A549 (cell line): ENCODE measurements at regions not wholly inside any gene's neighbourhood (a gene's known extent, or its start where the extent isn't known, plus 50 kb on each side); places are given as distances from the start of the nearest gene placed in this dataset.

ENCODE experiments used
- ATAC-seq, 2 experiments: fragments of 200-7000 bp in 1 of 2; fragments of >200 bp in 1 of 2; cut with Nextera tagmentation in 1 of 2; cut with Tn5 transposase in 1 of 2; 3 replicates each; pipeline versions ENCODE4 v1.8.0 to v1.9.1; 2018 to 2020; ENCODE audit warnings: mild to moderate bottlenecking in 1 of 2, moderate library complexity in 1 of 2
- CTCF ChIA-PET: fragments of 300-600 bp; sonication (Branson Sonifier 250); formaldehyde crosslinking; extraction: SDS; loops from one replicate; lab custom pipeline; 2021; ENCODE audit warnings: antibody characterized with exemption, inconsistent platforms; lab: Yijun Ruan, JAX
- POLR2A ChIA-PET: fragments of 350-600 bp; formaldehyde crosslinking; extraction: SDS; loops from one replicate; lab custom pipeline; 2021; ENCODE audit warnings: antibody characterized with exemption, inconsistent platforms; lab: Yijun Ruan, JAX
- DNase-seq, 2 experiments: peaks; one replicate each; pipeline versions ENCODE4 v3.0.0 to v3.0.0-alpha.2; 2011 to 2016; ENCODE audit warnings: low read depth in 1 of 2, low spot score in 1 of 2
- FAIRE-seq: peaks from 2 replicates; lab custom pipeline; 2011; peaks lifted over from hg19 to GRCh38; lab: Jason Lieb, UNC
- H3K27ac ChIP-seq, 2 experiments: fragments of >200 bp; sonication (Bioruptor Twin); formaldehyde crosslinking; 3 replicates each; pipeline ENCODE4 v1.5.1; 2016 to 2017
- H3K4me1 ChIP-seq: fragments of >200 bp; sonication (Bioruptor Twin); formaldehyde crosslinking; 3 replicates; pipeline ENCODE4 v1.6.1; 2016
- H3K4me2 ChIP-seq: fragments of >200 bp; sonication (Bioruptor Twin); formaldehyde crosslinking; 3 replicates; pipeline ENCODE4 v1.6.1; 2016
- H3K4me3 ChIP-seq: fragments of >200 bp; sonication (Bioruptor Twin); formaldehyde crosslinking; 3 replicates; pipeline ENCODE4 v1.5.1; 2016
- H3K9me3 ChIP-seq: fragments of >200 bp; sonication (Bioruptor Twin); formaldehyde crosslinking; 3 replicates; pipeline ENCODE4 v1.6.1; 2016
- ATOH8 ChIP-seq: fragments of 250-450 bp; sonication (Bioruptor Pico); IDR thresholded peaks from 2 replicates; pipeline ENCODE4 v1.5.0; 2020; ENCODE audit warnings: low read depth, mild to moderate bottlenecking, moderate library complexity
- BCL3 ChIP-seq: fragments of >200 bp; sonication (Bioruptor Twin); formaldehyde crosslinking; IDR thresholded peaks from 3 replicates; pipeline ENCODE4 v1.6.1; 2016
- BHLHE40 ChIP-seq: IDR thresholded peaks from 2 replicates; pipeline ENCODE4 v1.6.1; 2012; ENCODE audit warnings: low read depth, low read length, inconsistent platforms
- CBX2 ChIP-seq: fragments of 200-600 bp; sonication (generic); IDR thresholded peaks from 2 replicates; pipeline ENCODE4 v1.6.1; 2016; ENCODE audit warnings: low read depth, mild to moderate bottlenecking, borderline replicate concordance
- CBX8 ChIP-seq: fragments of 200-600 bp; sonication (generic); IDR thresholded peaks from 2 replicates; pipeline ENCODE4 v1.6.1; 2016
- CEBPB ChIP-seq, 2 experiments: fragments of >200 bp in 1 of 2; sonication (Bioruptor Twin) in 1 of 2; formaldehyde crosslinking in 1 of 2; IDR thresholded peaks; 2 replicates each; pipeline ENCODE4 v1.6.1; 2012 to 2016
- CHD4 ChIP-seq: fragments of 200-600 bp; sonication (generic); IDR thresholded peaks from 2 replicates; pipeline ENCODE4 v1.6.1; 2016; ENCODE audit warnings: antibody characterized with exemption, mild to moderate bottlenecking, borderline replicate concordance
- CTCF ChIP-seq: fragments of >200 bp; sonication (Bioruptor Twin); formaldehyde crosslinking; IDR thresholded peaks from 3 replicates; pipeline ENCODE4 v1.5.1; 2016
- EHF ChIP-seq: fragments of 250-450 bp; sonication (Bioruptor Pico); IDR thresholded peaks from 2 replicates; pipeline ENCODE4 v1.5.0; 2020; ENCODE audit warnings: mild to moderate bottlenecking
- FOSL2 ChIP-seq, 2 experiments: fragments of 450-650 bp in 1 of 2; fragments of >200 bp in 1 of 2; sonication (Bioruptor Twin) in 1 of 2; formaldehyde crosslinking; IDR thresholded peaks; 2 replicates each; pipeline versions ENCODE4 v1.5.0 to v1.6.1; 2016 to 2020; ENCODE audit warnings: mild to moderate bottlenecking in 1 of 2, moderate library complexity in 1 of 2
- GATA3 ChIP-seq: IDR thresholded peaks from 2 replicates; pipeline ENCODE4 v1.6.1; 2012; ENCODE audit warnings: borderline replicate concordance
- HEYL ChIP-seq: fragments of 250-450 bp; sonication (Bioruptor Pico); IDR thresholded peaks from 2 replicates; pipeline ENCODE4 v1.8.0; 2021; ENCODE audit warnings: mild to moderate bottlenecking, moderate library complexity
- HMGXB4 ChIP-seq: fragments of 250-450 bp; sonication (Bioruptor Pico); IDR thresholded peaks from 2 replicates; pipeline ENCODE4 v1.5.0; 2021; ENCODE audit warnings: mild to moderate bottlenecking, moderate library complexity, borderline replicate concordance
- HOXA7 ChIP-seq: fragments of 250-450 bp; sonication (Bioruptor Pico); IDR thresholded peaks from 2 replicates; pipeline ENCODE4 v1.5.0; 2020; ENCODE audit warnings: mild to moderate bottlenecking, moderate library complexity
- HOXB13 ChIP-seq: fragments of 250-450 bp; sonication (Bioruptor Pico); IDR thresholded peaks from 2 replicates; pipeline ENCODE4 v1.5.0; 2020; ENCODE audit warnings: low read depth, mild to moderate bottlenecking, moderate library complexity
- KDM1A ChIP-seq: fragments of 200-600 bp; sonication (generic); IDR thresholded peaks from 2 replicates; pipeline ENCODE4 v1.6.1; 2016; ENCODE audit warnings: low read depth, mild to moderate bottlenecking
- MAX ChIP-seq: IDR thresholded peaks from 2 replicates; pipeline ENCODE4 v1.6.1; 2012
- MAZ ChIP-seq: fragments of 150-350 bp; IDR thresholded peaks from 2 replicates; pipeline ENCODE4 v1.6.1; 2014; ENCODE audit warnings: antibody characterized with exemption, low read depth, low read length, borderline replicate concordance
- NFE2L2 ChIP-seq: fragments of 150-350 bp; conservative IDR thresholded peaks from 2 replicates; pipeline ENCODE4 v1.6.1; 2014; ENCODE audit warnings: low read length
- NR3C1 ChIP-seq: fragments of >200 bp; sonication (Bioruptor Twin); formaldehyde crosslinking; IDR thresholded peaks from 3 replicates; pipeline ENCODE4 v1.6.1; 2017
- PHF8 ChIP-seq: fragments of 200-600 bp; sonication (generic); IDR thresholded peaks from 2 replicates; pipeline ENCODE4 v1.6.1; 2016; ENCODE audit warnings: low read depth, mild to moderate bottlenecking, antibody characterized with exemption, moderate library complexity, borderline replicate concordance
- RAD21 ChIP-seq, 2 experiments: fragments of >200 bp in 1 of 2; sonication (Bioruptor Twin) in 1 of 2; formaldehyde crosslinking in 1 of 2; IDR thresholded peaks in 1 of 2; conservative IDR thresholded peaks in 1 of 2; 2 replicates in 1 of 2; 3 replicates in 1 of 2; pipeline ENCODE4 v1.6.1; 2012 to 2018; ENCODE audit warnings: inconsistent platforms in 1 of 2
- RCOR1 ChIP-seq: fragments of 150-350 bp; IDR thresholded peaks from 2 replicates; pipeline ENCODE4 v1.6.1; 2014; ENCODE audit warnings: antibody characterized with exemption, low read length, low read depth
- RFX5 ChIP-seq: fragments of 450-650 bp; IDR thresholded peaks from 2 replicates; pipeline ENCODE4 v1.7.1; 2014; ENCODE audit warnings: antibody characterized with exemption, mild to moderate bottlenecking, moderate library complexity
- RNF2 ChIP-seq: fragments of 200-600 bp; sonication (generic); IDR thresholded peaks from 2 replicates; pipeline ENCODE4 v1.6.1; 2016; ENCODE audit warnings: low read depth, mild to moderate bottlenecking, antibody characterized with exemption, moderate library complexity, borderline replicate concordance
- SMC3 ChIP-seq: fragments of >200 bp; sonication (Bioruptor Twin); formaldehyde crosslinking; IDR thresholded peaks from 3 replicates; pipeline ENCODE4 v1.6.1; 2018; ENCODE audit warnings: inconsistent platforms
- SREBF2 ChIP-seq: fragments of 450-650 bp; IDR thresholded peaks from 2 replicates; pipeline ENCODE4 v1.6.1; 2014; ENCODE audit warnings: mild to moderate bottlenecking, moderate library complexity
- TP53 ChIP-seq: fragments of 250-450 bp; sonication (Bioruptor Pico); IDR thresholded peaks from 2 replicates; pipeline ENCODE4 v1.5.0; 2021; ENCODE audit warnings: mild to moderate bottlenecking, moderate library complexity
- ZFP36 ChIP-seq: fragments of 450-650 bp; IDR thresholded peaks from 2 replicates; pipeline ENCODE4 v1.6.1; 2014; ENCODE audit warnings: borderline replicate concordance; ENCODE audit not compliant: partially characterized antibody
- ZSCAN20 ChIP-seq: fragments of 250-450 bp; sonication (Bioruptor Pico); IDR thresholded peaks from 2 replicates; pipeline ENCODE4 v1.8.0; 2022; ENCODE audit warnings: mild to moderate bottlenecking, moderate library complexity
- WGBS: methylation state at CpG from one replicate; pipeline ENCODE4 v1.1.6; 2017; ENCODE audit errors: missing lambda C conversion rate; 5-methylcytosine and 5-hydroxymethylcytosine counted together

GRCh38 chr5:2139478-2139877 is 256.8 kb upstream of the IRX4 start:
- Histone ChIP-seq H3K27ac (no peak overlapping the region), H3K4me3 (no peak overlapping the region), H3K9me3 (no peaks in the 10 kb centered on the region), H3K4me2 (no peak overlapping the region), H3K4me1 (no peaks in the 10 kb centered on the region)
- CTCF ChIA-PET: no interaction called here
- ATAC-seq (no peak), DNase-seq (no peak), FAIRE-seq (no peak)
- POLR2A ChIA-PET: no interaction called here
- TF ChIP-seq RAD21 (conservative IDR thresholded peaks at IDR 0.05 in 1 of 2, IDR thresholded peaks at IDR 0.05 in 1 of 2): no peak
- TF ChIP-seq PHF8: no peak
- no peak for TF ChIP-seq HOXB13
- TF ChIP-seq GATA3: no peak
- TF ChIP-seq MAZ: no peak
- TF ChIP-seq ATOH8 (CRISPR knock-in tag): no peak
- TF ChIP-seq HMGXB4 (CRISPR knock-in tag): no peak
- TF ChIP-seq ZSCAN20 (CRISPR knock-in tag): no peak
- TF ChIP-seq RCOR1: no peak
- TF ChIP-seq RNF2: no peak
- no peak for TF ChIP-seq MAX
- TF ChIP-seq SMC3: no peak
- TF ChIP-seq RFX5: no peak
- TF ChIP-seq KDM1A: no peak
- no peak for TF ChIP-seq CBX2
- no peak for TF ChIP-seq EHF (CRISPR knock-in tag)
- no peak for TF ChIP-seq ZFP36
- TF ChIP-seq HOXA7 (CRISPR knock-in tag): no peak
- WGBS: 14% methylated on average over 4 of the region's 5 CpGs

- H3K4me2 ChIP-seq: no peak overlapping the region
- ATAC-seq (no peak), DNase-seq (no peak), FAIRE-seq (no peak)
- TF ChIP-seq NR3C1 (no peak), FOSL2 (IDR thresholded peaks at IDR 0.05) (no peak), FOSL2 (CRISPR knock-in tag; IDR thresholded peaks at IDR 0.05) (no peak)
- H3K4me1 ChIP-seq: no peaks in the 10 kb centered on the region
- H3K9me3 ChIP-seq: no peaks in the 10 kb centered on the region
- ChIA-PET POLR2A (no interaction called here), CTCF (no interaction called here)
- H3K4me3 ChIP-seq: no peak overlapping the region
- 30% methylated on average over 12 of the region's 12 CpGs for WGBS
- no peak overlapping the region for H3K27ac ChIP-seq
These were observed 256.2 kb upstream of the IRX4 start for GRCh38 chr5:2138896-2139295.

- FAIRE-seq: no peak
- CTCF ChIA-PET: interaction anchor here (0.6 kb wide), 1 partner anchor 255 kb away, joined by 3 read pairs; no protein-coding TSS in a partner anchor
- no peak overlapping the region for H3K4me2 ChIP-seq
- POLR2A ChIA-PET: no interaction called here
- TF ChIP-seq GATA3 (no peak), CBX8 (no peak), BCL3 (no peak), RFX5 (no peak), NFE2L2 (no peak), TP53 (no peak), CHD4 (no peak), BHLHE40 (no peak), RCOR1 (no peak), CTCF (no peak), SREBF2 (no peak), RNF2 (no peak), PHF8 (no peak), NR3C1 (no peak), CEBPB (IDR thresholded peaks at IDR 0.05) (no peak), HEYL (CRISPR knock-in tag) (no peak)
- TF ChIP-seq, all 56 proteins: peak for 0
- DNase-seq (no peak), ATAC-seq (no peak)
- Histone ChIP-seq H3K4me3 (no peak overlapping the region), H3K4me1 (no peaks in the 10 kb centered on the region), H3K27ac (no peak overlapping the region), H3K9me3 (no peaks in the 10 kb centered on the region)
- 68% methylated on average over 19 of the region's 21 CpGs for WGBS
These were observed 254.8 kb upstream of the IRX4 start for GRCh38 chr5:2137444-2138050.
